H4 (cell line): ENCODE measurements at regions not wholly inside any gene's neighbourhood (a gene's known extent, or its start where the extent isn't known, plus 50 kb on each side); places are given as distances from the start of the nearest gene placed in this dataset.
"Not testable (repeated sequence)": the region's sequence is repeated elsewhere in the genome, so short reads cannot be mapped to it uniquely, and the experiment has no call there.

Experiments used
- DNase-seq: peaks from one replicate; pipeline ENCODE4 v3.0.0-alpha.2; 2015; ENCODE audit warnings: low spot score

GRCh38 chr7:83738291-83738835, 89.4 kb upstream of the SEMA3E start:
- DNase-seq, result no peak

- peak; percentile 57 for DNase-seq
Measured at GRCh38 chr7:83732305-83732704, 83.4 kb upstream of the SEMA3E start.

- DNase-seq, result no peak
Measured at GRCh38 chr7:83731154-83731553, 82.2 kb upstream of the SEMA3E start.

- not testable (repeated sequence) for DNase-seq
Measured at GRCh38 chr7:83716923-83717322, 68.0 kb upstream of the SEMA3E start.

- no peak for DNase-seq
Measured at GRCh38 chr7:83708531-83708930, 59.6 kb upstream of the SEMA3E start.

GRCh38 chr7:83704564-83704963, 55.6 kb upstream of the SEMA3E start:
- DNase-seq, result no peak

- no peak for DNase-seq
Measured at GRCh38 chr7:83702446-83702845, 53.5 kb upstream of the SEMA3E start.

GRCh38 chr7:83701736-83702135, 52.8 kb upstream of the SEMA3E start:
- no peak for DNase-seq
